SW480 (cell line): ENCODE measurements at regions not wholly inside any gene's neighbourhood (a gene's known extent, or its start where the extent isn't known, plus 50 kb on each side); places are given as distances from the start of the nearest gene placed in this dataset.
"Not testable (repeated sequence)": the region's sequence is repeated elsewhere in the genome, so short reads cannot be mapped to it uniquely, and the experiment has no call there.

Source experiments
- DNase-seq: peaks from one replicate; pipeline ENCODE4 v3.0.0-alpha.2; 2016; ENCODE audit warnings: low spot score

- DNase-seq, result not testable (repeated sequence)
Observed at GRCh38 chr9:64920147-64920546, 364.9 kb downstream of the FOXD4L5 start.

GRCh38 chr9:64888643-64889042 is 396.4 kb downstream of the FOXD4L5 start:
- DNase-seq, result not testable (repeated sequence)

- DNase-seq, result peak; percentile 1
Observed at GRCh38 chr9:64870594-64870993, 414.4 kb downstream of the FOXD4L5 start.
